OCI-LY7 (cell line): ENCODE measurements at regions not wholly inside any gene's neighbourhood (a gene's known extent, or its start where the extent isn't known, plus 50 kb on each side); places are given as distances from the start of the nearest gene placed in this dataset.

Experiments used
- BruUV-seq: library from RNA; stranded (reverse); fragments of 400-500 nt; replicated peaks from 2 replicates; lab custom pipeline; 2021; lab: Mats Ljungman, UMichigan
- CTCF ChIA-PET: fragments of 300-600 bp; sonication (Branson Sonifier 250); formaldehyde crosslinking; loops from one replicate; lab custom pipeline; 2022; ENCODE audit warnings: antibody characterized with exemption; ENCODE audit not compliant: unreplicated experiment; lab: Charles Lee
- POLR2A ChIA-PET: fragments of 300-600 bp; sonication (Branson Sonifier 250); formaldehyde crosslinking; loops from one replicate; lab custom pipeline; 2022; ENCODE audit warnings: antibody characterized with exemption; lab: Charles Lee
- DNase-seq: peaks from one replicate; pipeline ENCODE4 v3.0.0-alpha.2; 2015; ENCODE audit warnings: low spot score
- H2AFZ ChIP-seq: fragments of 200-600 bp; sonication (generic), shearing (Covaris generic); 2 replicates; pipeline ENCODE4 v1.6.1; 2014; ENCODE audit warnings: mild to moderate bottlenecking, antibody characterized with exemption, low read length, moderate library complexity
- H3K27ac ChIP-seq: fragments of 200-600 bp; sonication (generic); 2 replicates; pipeline ENCODE4 v1.5.1; 2014; ENCODE audit warnings: mixed run types, low read depth, mild to moderate bottlenecking, moderate library complexity, low read length, inconsistent platforms; ENCODE audit not compliant: poor library complexity, severe bottlenecking
- H3K36me3 ChIP-seq: fragments of 200-600 bp; sonication (generic); 2 replicates; pipeline ENCODE4 v1.6.1; 2014; ENCODE audit warnings: mild to moderate bottlenecking, antibody characterized with exemption, low read length, moderate library complexity, mixed read lengths; ENCODE audit not compliant: insufficient read depth
- H3K4me1 ChIP-seq: fragments of 200-600 bp; sonication (generic); 2 replicates; pipeline ENCODE4 v1.5.1; 2014; ENCODE audit warnings: mild to moderate bottlenecking, low read length; ENCODE audit not compliant: insufficient read depth, poor library complexity, severe bottlenecking
- H3K4me2 ChIP-seq: fragments of 200-600 bp; sonication (generic); 2 replicates; pipeline ENCODE4 v1.6.1; 2014; ENCODE audit warnings: mild to moderate bottlenecking, low read length
- H3K4me3 ChIP-seq: fragments of 200-600 bp; sonication (generic); 2 replicates; pipeline ENCODE4 v1.5.1; 2014; ENCODE audit warnings: mild to moderate bottlenecking, low read depth, low read length; ENCODE audit not compliant: poor library complexity, severe bottlenecking
- H3K79me2 ChIP-seq: fragments of 200-600 bp; sonication (generic); 2 replicates; pipeline ENCODE4 v1.6.1; 2016; ENCODE audit warnings: low read depth, mild to moderate bottlenecking, low read length, moderate library complexity, mixed read lengths; ENCODE audit not compliant: insufficient read depth
- H3K9me2 ChIP-seq: fragments of 200-600 bp; sonication (generic); 2 replicates; pipeline ENCODE4 v1.6.1; 2016; ENCODE audit warnings: mild to moderate bottlenecking, low read length, mixed read lengths; ENCODE audit not compliant: insufficient read depth
- H3K9me3 ChIP-seq: fragments of 200-600 bp; sonication (generic); 2 replicates; pipeline ENCODE4 v1.6.1; 2014; ENCODE audit warnings: mild to moderate bottlenecking, mixed run types, low read length, mixed read lengths
- H4K20me1 ChIP-seq: fragments of 200-600 bp; sonication (generic); 2 replicates; pipeline ENCODE4 v1.6.1; 2014; ENCODE audit warnings: mild to moderate bottlenecking, antibody characterized with exemption, low read length, moderate library complexity, mixed read lengths; ENCODE audit not compliant: insufficient read depth
- CTCF ChIP-seq: fragments of 200-600 bp; sonication (generic); conservative IDR thresholded peaks from 2 replicates; pipeline ENCODE4 v1.5.1; 2014; ENCODE audit warnings: mild to moderate bottlenecking, antibody characterized with exemption, low read length, moderate library complexity, mixed read lengths
- EZH2phosphoT487 ChIP-seq: fragments of 200-600 bp; sonication (generic); IDR thresholded peaks from 2 replicates; pipeline ENCODE4 v1.6.1; 2018; ENCODE audit warnings: low read depth, borderline replicate concordance, mild to moderate bottlenecking, mixed run types, antibody characterized with exemption, low read length, moderate library complexity, mixed read lengths
- intact Hi-C: fragments of 100-400 bp; cut with micrococcal nuclease; formaldehyde crosslinking; loops from one replicate; pipeline ENCODE4 v1.10.0; 2022; ENCODE audit not compliant: unreplicated experiment

GRCh38 chr15:57866149-57866736 is 159.7 kb downstream of the POLR2M start:
- H4K20me1 ChIP-seq, result no peaks in the 10 kb centered on the region
- H3K4me1 ChIP-seq, result no peaks in the 10 kb centered on the region
- H3K4me2 ChIP-seq, result no peak overlapping the region
- H2AFZ ChIP-seq, result no peak overlapping the region
- CTCF ChIA-PET, result no interaction called here
- H3K9me2 ChIP-seq, result no peaks in the 10 kb centered on the region
- no peaks in the 10 kb centered on the region for H3K9me3 ChIP-seq
- H3K36me3 ChIP-seq, result no peaks in the 10 kb centered on the region
- TF ChIP-seq EZH2phosphoT487 (no peak), CTCF (peak; percentile 89)
- H3K4me3 ChIP-seq, result no peak overlapping the region
- peak; percentile 44 for DNase-seq
- BruUV-seq, result no TSS peak
- intact Hi-C loops, result loop anchor here (10.0 kb wide), 1 partner anchor 121 kb away; no protein-coding TSS in a partner anchor
- no peak overlapping the region for H3K27ac ChIP-seq
- H3K79me2 ChIP-seq, result no peaks in the 10 kb centered on the region
- POLR2A ChIA-PET, result no interaction called here

GRCh38 chr15:57867970-57868798 is 161.7 kb downstream of the POLR2M start:
- Histone ChIP-seq H3K79me2 (no peaks in the 10 kb centered on the region), H3K4me1 (no peaks in the 10 kb centered on the region), H3K4me2 (no peak overlapping the region), H3K36me3 (no peaks in the 10 kb centered on the region), H4K20me1 (no peaks in the 10 kb centered on the region), H3K4me3 (no peak overlapping the region), H3K27ac (no peak overlapping the region), H3K9me3 (no peaks in the 10 kb centered on the region), H3K9me2 (no peaks in the 10 kb centered on the region), H2AFZ (no peak overlapping the region)
- TF ChIP-seq EZH2phosphoT487 (no peak), CTCF (no peak)
- POLR2A ChIA-PET, result no interaction called here
- intact Hi-C loops, result loop anchor here (10.0 kb wide), 1 partner anchor 123 kb away; no protein-coding TSS in a partner anchor
- DNase-seq, result no peak
- CTCF ChIA-PET, result no interaction called here
- no TSS peak for BruUV-seq
